ENCODE measurements at regions not wholly inside any gene's neighbourhood (a gene's known extent, or its start where the extent isn't known, plus 50 kb on each side); places are given as distances from the start of the nearest gene placed in this dataset.

GRCh38 chr5:158588617-158589016 is 511.1 kb downstream of the EBF1 start:
- TF ChIP-seq POLR2A (IDR thresholded peaks at IDR 0.05) (no peak), CTCF (IDR thresholded peaks at IDR 0.05) (no peak)
